Coronary artery (tissue), 2 donors: ENCODE measurements at regions not wholly inside any gene's neighbourhood (a gene's known extent, or its start where the extent isn't known, plus 50 kb on each side); places are given as distances from the start of the nearest gene placed in this dataset.
"Not testable (repeated sequence)": the region's sequence is repeated elsewhere in the genome, so short reads cannot be mapped to it uniquely, and the experiment has no call there.

ENCODE experiments used
- DNase-seq: peaks from one replicate; pipeline ENCODE4 v3.0.0-alpha.2; 2017; ENCODE audit warnings: low spot score
- H3K27ac ChIP-seq, 2 donors: fragments of 200-600 bp; sonication (generic); one replicate each; pipeline ENCODE4 v1.5.1; 2016 to 2019
- H3K4me3 ChIP-seq: fragments of 200-600 bp; sonication (generic); 2 replicates; pipeline ENCODE4 v1.5.1; 2016; ENCODE audit warnings: mild to moderate bottlenecking, moderate library complexity
- CTCF ChIP-seq: fragments of 200-600 bp; sonication (generic); IDR thresholded peaks from one replicate; pipeline ENCODE4 v1.5.1; 2019; ENCODE audit warnings: antibody characterized with exemption

GRCh38 chr6:4662886-4663285, 113.3 kb upstream of the CDYL start:
- no peak for TF ChIP-seq CTCF
- H3K27ac ChIP-seq = no peak overlapping the region
- DNase-seq = no peak
- no peak overlapping the region for H3K4me3 ChIP-seq

GRCh38 chr6:4661391-4661790, 114.8 kb upstream of the CDYL start:
- peak; percentile 62 for DNase-seq
- no peak for TF ChIP-seq CTCF
- H3K4me3 ChIP-seq = no peak overlapping the region
- H3K27ac ChIP-seq = no peak overlapping the region

GRCh38 chr6:4660377-4661321, 115.6 kb upstream of the CDYL start:
- peak; percentile 72 for DNase-seq
- H3K4me3 ChIP-seq = peak overlapping the region; percentile 53
- peak overlapping the region; percentile 48 to 54 for H3K27ac ChIP-seq
- TF ChIP-seq CTCF = no peak

- H3K4me3 ChIP-seq, DNase-seq, H3K27ac ChIP-seq: not testable (repeated sequence)
Observed at GRCh38 chr6:4659719-4660118, 116.5 kb upstream of the CDYL start.

- H3K4me3 ChIP-seq = no peak overlapping the region
- peak; percentile 53 for DNase-seq
- H3K27ac ChIP-seq = no peak overlapping the region
- TF ChIP-seq CTCF = no peak
Observed at GRCh38 chr6:4658486-4658885, 117.7 kb upstream of the CDYL start.

- TF ChIP-seq CTCF = no peak
- no peak overlapping the region for H3K27ac ChIP-seq
Observed at GRCh38 chr6:4656106-4656505, 120.1 kb upstream of the CDYL start.

GRCh38 chr6:4655196-4656025, 120.8 kb upstream of the CDYL start:
- no peak overlapping the region for H3K27ac ChIP-seq
- no peak overlapping the region for H3K4me3 ChIP-seq
- peak; percentile 50 for DNase-seq
- TF ChIP-seq CTCF = no peak

More at GRCh38 chr6:4656106-4656505, 120.1 kb upstream of the CDYL start:
- no peak overlapping the region for H3K4me3 ChIP-seq
- no peak for DNase-seq
